ENCODE measurements at regions not wholly inside any gene's neighbourhood (a gene's known extent, or its start where the extent isn't known, plus 50 kb on each side); places are given as distances from the start of the nearest gene placed in this dataset.

DNA sequence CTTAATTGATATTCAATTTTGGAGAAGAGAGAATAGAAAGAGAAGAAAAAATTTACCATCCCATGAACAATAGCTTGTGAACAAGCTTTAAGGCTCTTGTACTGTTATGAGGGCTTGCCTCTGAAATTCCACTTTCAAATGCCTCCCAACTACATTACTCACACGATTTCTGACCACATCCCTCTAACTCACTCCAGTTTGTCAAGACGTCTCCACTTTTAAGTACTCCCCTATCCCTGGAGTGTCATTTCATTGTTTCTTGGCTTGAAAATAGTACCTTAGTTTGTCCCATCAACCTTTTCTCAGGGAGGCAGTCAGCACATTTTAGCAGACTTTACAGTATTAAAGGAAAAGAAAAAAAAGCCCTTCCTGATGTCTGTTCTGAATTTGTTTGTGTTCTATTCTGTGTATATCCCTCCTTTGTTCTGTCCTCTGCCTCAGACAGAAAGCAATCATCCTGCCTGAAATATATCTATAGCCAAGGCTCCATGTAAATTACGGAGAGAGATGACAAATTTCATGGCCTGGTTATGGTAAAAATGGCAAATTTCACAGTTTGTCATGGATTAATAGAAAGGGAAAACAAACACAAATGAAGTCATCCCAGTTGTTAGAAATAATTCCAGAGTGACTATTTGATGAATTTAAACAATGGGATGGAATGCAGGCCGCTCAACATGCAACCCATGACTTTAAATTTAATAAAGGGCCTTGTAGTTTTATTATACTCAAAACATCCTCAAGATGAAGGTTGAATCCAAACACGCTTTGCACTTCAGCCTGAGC is 228.8 kb downstream of the ETAA1 start:
- H3K4me1 ChIP-seq (ENCODE audit: control insufficient read depth, insufficient read depth, low read length), result peaks cover 28% of the 10 kb centered on the region
- H3K9me3 ChIP-seq (ENCODE audit: control insufficient read depth, low read length), result no peaks in the 10 kb centered on the region
- peak overlapping the region; percentile 47 for H3K4me3 ChIP-seq (ENCODE audit: low read length)
- H3K36me3 ChIP-seq (ENCODE audit: control insufficient read depth, insufficient read depth, low read length, severe bottlenecking), result no peaks in the 10 kb centered on the region
- H3K9ac ChIP-seq (ENCODE audit: low read length), result peak overlapping the region; percentile 26
- H3K27me3 ChIP-seq (replicated peaks; ENCODE audit: control insufficient read depth, insufficient read depth, low read length), result no peaks in the 10 kb centered on the region
- DNase-seq (ENCODE audit: low read depth), result peak; percentile 56

- Histone ChIP-seq H3K4me3 (ENCODE audit: low read length) (no peak overlapping the region), H3K9me3 (ENCODE audit: control insufficient read depth, low read length) (no peaks in the 10 kb centered on the region), H3K27me3 (replicated peaks; ENCODE audit: control insufficient read depth, insufficient read depth, low read length) (no peaks in the 10 kb centered on the region), H3K36me3 (ENCODE audit: control insufficient read depth, insufficient read depth, low read length, severe bottlenecking) (no peaks in the 10 kb centered on the region), H3K4me1 (ENCODE audit: control insufficient read depth, insufficient read depth, low read length) (peaks cover 28% of the 10 kb centered on the region), H3K9ac (ENCODE audit: low read length) (no peak overlapping the region)
- peak; percentile 70 for DNase-seq (ENCODE audit: low read depth)
These were observed 229.5 kb downstream of the ETAA1 start for GRCh38 chr2:67626656-67627055.

GRCh38 chr2:67627456-67628207 is 230.5 kb downstream of the ETAA1 start:
- no peaks in the 10 kb centered on the region for H3K9me3 ChIP-seq (ENCODE audit: control insufficient read depth, low read length)
- no peak overlapping the region for H3K9ac ChIP-seq (ENCODE audit: low read length)
- no peaks in the 10 kb centered on the region for H3K27me3 ChIP-seq (replicated peaks; ENCODE audit: control insufficient read depth, insufficient read depth, low read length)
- DNase-seq (ENCODE audit: low read depth), result no peak
- H3K36me3 ChIP-seq (ENCODE audit: control insufficient read depth, insufficient read depth, low read length, severe bottlenecking), result no peaks in the 10 kb centered on the region
- peaks cover 28% of the 10 kb centered on the region for H3K4me1 ChIP-seq (ENCODE audit: control insufficient read depth, insufficient read depth, low read length)
- H3K4me3 ChIP-seq (ENCODE audit: low read length), result no peak overlapping the region

GRCh38 chr2:67628892-67629291 is 231.8 kb downstream of the ETAA1 start:
- H3K4me1 ChIP-seq (ENCODE audit: control insufficient read depth, insufficient read depth, low read length), result peaks cover 39% of the 10 kb centered on the region
- no peak for DNase-seq (ENCODE audit: low read depth)

GRCh38 chr2:67631483-67631882 is 234.3 kb downstream of the ETAA1 start:
- Histone ChIP-seq H3K9me3 (ENCODE audit: control insufficient read depth, low read length) (no peaks in the 10 kb centered on the region), H3K36me3 (ENCODE audit: control insufficient read depth, insufficient read depth, low read length, severe bottlenecking) (no peaks in the 10 kb centered on the region), H3K4me3 (ENCODE audit: low read length) (no peak overlapping the region), H3K4me1 (ENCODE audit: control insufficient read depth, insufficient read depth, low read length) (peaks cover 22% of the 10 kb centered on the region), H3K27me3 (replicated peaks; ENCODE audit: control insufficient read depth, insufficient read depth, low read length) (no peaks in the 10 kb centered on the region), H3K9ac (ENCODE audit: low read length) (no peak overlapping the region)
- DNase-seq (ENCODE audit: low read depth), result no peak

More at GRCh38 chr2:67628892-67629291, 231.8 kb downstream of the ETAA1 start:
- Histone ChIP-seq H3K9ac (ENCODE audit: low read length) (no peak overlapping the region), H3K4me3 (ENCODE audit: low read length) (no peak overlapping the region), H3K9me3 (ENCODE audit: control insufficient read depth, low read length) (no peaks in the 10 kb centered on the region), H3K27me3 (replicated peaks; ENCODE audit: control insufficient read depth, insufficient read depth, low read length) (no peaks in the 10 kb centered on the region), H3K36me3 (ENCODE audit: control insufficient read depth, insufficient read depth, low read length, severe bottlenecking) (no peaks in the 10 kb centered on the region)

DNA sequence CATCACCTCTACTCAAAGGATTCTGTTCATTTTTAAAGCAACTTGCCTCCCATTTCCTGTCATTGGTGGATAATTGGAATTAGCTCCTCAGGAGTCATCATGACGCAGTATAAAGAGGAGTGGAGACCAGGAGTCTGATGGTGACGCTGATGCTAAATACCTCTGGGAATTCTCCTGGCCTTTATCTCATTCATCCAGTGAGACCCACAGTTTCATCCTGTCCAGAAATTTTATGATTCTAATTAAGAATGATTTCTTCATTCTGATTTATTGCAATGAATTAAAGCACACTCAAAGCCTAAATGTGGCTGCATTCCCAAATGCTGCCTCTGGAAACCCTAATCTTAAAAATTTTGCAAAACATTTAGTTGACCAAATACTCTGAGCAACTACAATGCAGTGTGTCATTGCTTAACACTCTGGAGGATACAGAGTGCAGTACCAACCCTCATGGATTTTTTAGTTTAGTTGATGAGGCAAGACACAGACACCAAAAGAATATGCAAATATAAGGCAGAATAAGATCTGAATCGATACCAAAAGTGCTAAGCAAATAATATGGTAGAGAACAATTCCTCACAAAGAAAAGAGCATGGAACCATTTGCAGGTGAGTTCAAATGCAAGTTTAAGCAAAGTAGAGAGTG is 236.2 kb downstream of the ETAA1 start:
- DNase-seq (ENCODE audit: low read depth), result no peak
- Histone ChIP-seq H3K4me1 (ENCODE audit: control insufficient read depth, insufficient read depth, low read length) (peaks cover 13% of the 10 kb centered on the region), H3K9ac (ENCODE audit: low read length) (no peak overlapping the region), H3K9me3 (ENCODE audit: control insufficient read depth, low read length) (no peaks in the 10 kb centered on the region), H3K4me3 (ENCODE audit: low read length) (no peak overlapping the region), H3K36me3 (ENCODE audit: control insufficient read depth, insufficient read depth, low read length, severe bottlenecking) (no peaks in the 10 kb centered on the region), H3K27me3 (replicated peaks; ENCODE audit: control insufficient read depth, insufficient read depth, low read length) (no peaks in the 10 kb centered on the region)

- Histone ChIP-seq H3K4me1 (ENCODE audit: control insufficient read depth, insufficient read depth, low read length) (peaks cover 9% of the 10 kb centered on the region), H3K9ac (ENCODE audit: low read length) (no peak overlapping the region), H3K27me3 (replicated peaks; ENCODE audit: control insufficient read depth, insufficient read depth, low read length) (no peaks in the 10 kb centered on the region), H3K4me3 (ENCODE audit: low read length) (no peak overlapping the region), H3K36me3 (ENCODE audit: control insufficient read depth, insufficient read depth, low read length, severe bottlenecking) (no peaks in the 10 kb centered on the region), H3K9me3 (ENCODE audit: control insufficient read depth, low read length) (no peaks in the 10 kb centered on the region)
- DNase-seq (ENCODE audit: low read depth), result no peak
These were observed 241.0 kb downstream of the ETAA1 start for GRCh38 chr2:67638146-67638545.

DNA sequence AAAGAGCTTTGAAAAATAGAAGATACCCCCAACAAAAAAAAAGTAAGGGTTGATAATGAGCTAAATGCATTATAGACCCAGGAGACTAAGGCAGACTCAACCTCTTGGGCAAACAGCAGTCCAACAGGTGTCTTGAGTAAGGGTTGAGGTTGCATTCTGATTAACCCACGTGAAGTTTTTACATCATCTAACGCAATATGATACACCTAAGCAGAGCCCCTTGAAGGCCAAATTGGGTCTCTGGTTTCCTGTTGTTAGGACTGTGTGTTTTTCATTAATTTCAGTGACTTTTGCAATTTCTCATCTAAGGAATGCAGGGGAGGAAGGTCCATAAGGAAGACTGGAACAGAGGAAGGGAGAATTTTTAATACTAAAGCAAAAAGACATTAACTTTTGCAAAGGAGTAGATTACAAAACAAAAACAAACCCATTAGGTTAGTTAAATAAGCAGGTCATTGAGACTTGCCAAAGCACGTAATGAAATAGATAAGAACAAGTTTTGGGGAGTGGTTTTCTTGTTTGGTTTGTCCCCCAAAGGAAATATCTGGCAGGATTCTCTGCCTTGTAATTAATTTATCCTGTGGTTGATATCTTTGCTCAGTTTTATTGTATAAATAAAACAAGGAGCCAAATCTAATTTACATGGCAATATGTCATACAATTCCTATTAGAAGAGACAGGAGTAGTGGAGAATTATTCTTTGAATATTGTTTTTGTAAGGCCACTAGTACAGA is 244.3 kb downstream of the ETAA1 start:
- Histone ChIP-seq H3K9ac (ENCODE audit: low read length) (no peak overlapping the region), H3K4me1 (ENCODE audit: control insufficient read depth, insufficient read depth, low read length) (no peaks in the 10 kb centered on the region)

GRCh38 chr2:67642046-67642382 is 244.9 kb downstream of the ETAA1 start:
- Histone ChIP-seq H3K4me1 (ENCODE audit: control insufficient read depth, insufficient read depth, low read length) (no peaks in the 10 kb centered on the region), H3K27me3 (replicated peaks; ENCODE audit: control insufficient read depth, insufficient read depth, low read length) (no peaks in the 10 kb centered on the region), H3K4me3 (ENCODE audit: low read length) (no peak overlapping the region), H3K36me3 (ENCODE audit: control insufficient read depth, insufficient read depth, low read length, severe bottlenecking) (no peaks in the 10 kb centered on the region), H3K9ac (ENCODE audit: low read length) (no peak overlapping the region), H3K9me3 (ENCODE audit: control insufficient read depth, low read length) (peaks cover 6% of the 10 kb centered on the region)
- DNase-seq (ENCODE audit: low read depth), result no peak

More for the DNA sequence above, 244.3 kb downstream of the ETAA1 start:
- Histone ChIP-seq H3K9me3 (ENCODE audit: control insufficient read depth, low read length) (peaks cover under 1% of the 10 kb centered on the region), H3K36me3 (ENCODE audit: control insufficient read depth, insufficient read depth, low read length, severe bottlenecking) (no peaks in the 10 kb centered on the region), H3K4me3 (ENCODE audit: low read length) (no peak overlapping the region), H3K27me3 (replicated peaks; ENCODE audit: control insufficient read depth, insufficient read depth, low read length) (no peaks in the 10 kb centered on the region)
- DNase-seq (ENCODE audit: low read depth), result no peak

DNA sequence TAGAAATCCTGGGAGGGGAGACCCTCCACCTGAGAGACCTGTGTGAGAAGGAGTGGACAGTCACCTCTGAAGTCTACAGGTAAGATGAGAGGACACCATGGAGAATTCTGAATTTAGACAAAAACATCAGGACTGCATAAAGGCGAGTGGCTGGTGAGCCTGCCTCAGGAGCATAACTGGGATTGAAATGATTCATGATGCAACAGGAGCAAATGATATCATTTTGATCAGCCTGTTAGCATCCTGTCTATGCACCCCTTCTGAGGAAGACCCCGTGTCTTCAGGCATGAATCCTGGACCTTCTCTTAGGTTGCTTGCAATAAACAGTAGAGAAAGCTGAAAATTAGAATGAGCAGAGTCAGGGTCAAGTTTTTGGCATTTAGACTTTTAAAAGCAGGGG is 245.8 kb downstream of the ETAA1 start:
- no peak for DNase-seq (ENCODE audit: low read depth)
- Histone ChIP-seq H3K36me3 (ENCODE audit: control insufficient read depth, insufficient read depth, low read length, severe bottlenecking) (no peaks in the 10 kb centered on the region), H3K4me1 (ENCODE audit: control insufficient read depth, insufficient read depth, low read length) (peaks cover 3% of the 10 kb centered on the region), H3K4me3 (ENCODE audit: low read length) (no peak overlapping the region), H3K27me3 (replicated peaks; ENCODE audit: control insufficient read depth, insufficient read depth, low read length) (no peaks in the 10 kb centered on the region), H3K9me3 (ENCODE audit: control insufficient read depth, low read length) (peaks cover 8% of the 10 kb centered on the region), H3K9ac (ENCODE audit: low read length) (no peak overlapping the region)

Data from adipocyte (in vitro differentiated cells).